ENCODE measurements at regions not wholly inside any gene's neighbourhood (a gene's known extent, or its start where the extent isn't known, plus 50 kb on each side); places are given as distances from the start of the nearest gene placed in this dataset.

DNA sequence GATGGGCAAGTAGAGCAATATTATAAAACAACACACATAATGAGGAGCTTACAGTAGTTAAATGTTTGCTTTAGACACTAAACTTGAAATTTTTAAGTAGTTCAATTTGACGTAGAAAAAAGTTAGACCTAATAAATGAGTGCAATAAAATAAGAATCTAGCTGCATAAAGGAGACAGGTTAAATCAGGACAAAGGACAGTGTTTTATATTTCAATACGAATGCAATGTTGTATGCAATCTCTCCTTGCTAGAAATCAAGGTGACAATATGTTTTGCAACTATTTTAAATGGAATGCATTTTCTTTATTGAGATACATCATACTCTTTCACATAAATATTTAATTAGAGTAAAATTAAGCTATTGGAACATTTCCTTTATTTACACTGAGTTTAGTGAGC lies 267.9 kb downstream of the CASP12 start:
- TF ChIP-seq CTCF (conservative IDR thresholded peaks at IDR 0.05; ENCODE audit: low read depth, low read length), result no peak
- no peak for TF ChIP-seq CEBPB (IDR thresholded peaks at IDR 0.05; ENCODE audit: low read depth, low read length)
- TF ChIP-seq, protein P1, sequence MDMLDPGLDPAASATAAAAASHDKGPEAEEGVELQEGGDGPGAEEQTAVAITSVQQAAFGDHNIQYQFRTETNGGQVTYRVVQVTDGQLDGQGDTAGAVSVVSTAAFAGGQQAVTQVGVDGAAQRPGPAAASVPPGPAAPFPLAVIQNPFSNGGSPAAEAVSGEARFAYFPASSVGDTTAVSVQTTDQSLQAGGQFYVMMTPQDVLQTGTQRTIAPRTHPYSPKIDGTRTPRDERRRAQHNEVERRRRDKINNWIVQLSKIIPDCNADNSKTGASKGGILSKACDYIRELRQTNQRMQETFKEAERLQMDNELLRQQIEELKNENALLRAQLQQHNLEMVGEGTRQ (IDR thresholded peaks at IDR 0.05; ENCODE audit: low read depth, low read length), result no peak
- TF ChIP-seq MAZ (IDR thresholded peaks at IDR 0.05; ENCODE audit: borderline replicate concordance, low read depth, low read length), result no peak
- no peak for TF ChIP-seq NFE2L2 (IDR thresholded peaks at IDR 0.05; ENCODE audit: low read depth, low read length)
- TF ChIP-seq POLR2A (IDR thresholded peaks at IDR 0.05; ENCODE audit: low read depth, low read length), result no peak
- TF ChIP-seq RFX5 (IDR thresholded peaks at IDR 0.05; ENCODE audit: low read depth, low read length), result no peak
- no peak for TF ChIP-seq SMC3 (IDR thresholded peaks at IDR 0.05; ENCODE audit: low read depth, low read length)
- no peak for TF ChIP-seq MXI1 (IDR thresholded peaks at IDR 0.05; ENCODE audit: borderline replicate concordance, low read depth, low read length)

Measured in IMR-90 (cell line).